K562 (cell line): ENCODE measurements at regions not wholly inside any gene's neighbourhood (a gene's known extent, or its start where the extent isn't known, plus 50 kb on each side); places are given as distances from the start of the nearest gene placed in this dataset.

Source experiments
- KHSRP ChIP-seq: fragments of 450-650 bp; IDR thresholded peaks from 2 replicates; pipeline ENCODE4 v1.6.1; 2017
- LEF1 ChIP-seq: fragments of 450-650 bp; IDR thresholded peaks from 2 replicates; pipeline ENCODE4 v1.6.1; 2016; ENCODE audit warnings: mild to moderate bottlenecking
- MYBL2 ChIP-seq, 2 experiments: fragments of 450-650 bp in 1 of 2; sonication (generic) in 1 of 2; formaldehyde crosslinking in 1 of 2; IDR thresholded peaks; 2 replicates each; pipeline versions ENCODE4 v1.6.1 to v1.8.1; 2017 to 2022; ENCODE audit warnings: borderline replicate concordance in 1 of 2, inconsistent platforms in 1 of 2, low read depth in 1 of 2, mild to moderate bottlenecking in 1 of 2, missing genetic modification reagents in 1 of 2, moderate library complexity in 1 of 2
- MYC ChIP-seq, 2 experiments: fragments of 250-450 bp in 1 of 2; sonication (Bioruptor Pico) in 1 of 2; IDR thresholded peaks; 2 replicates each; pipeline versions ENCODE4 v1.5.1 to v1.6.1; 2012 to 2021; ENCODE audit warnings: low read depth in 2 of 2, borderline replicate concordance in 1 of 2, improper control_type of control experiment in 1 of 2, low read length in 1 of 2, mild to moderate bottlenecking in 1 of 2, moderate library complexity in 1 of 2
- NFATC3 ChIP-seq: fragments of 450-650 bp; IDR thresholded peaks from 2 replicates; pipeline ENCODE4 v1.6.1; 2017; ENCODE audit warnings: mild to moderate bottlenecking
- ZNF12 ChIP-seq: sonication (generic); formaldehyde crosslinking; IDR thresholded peaks from 2 replicates; pipeline ENCODE4 v1.4.0; 2020; ENCODE audit warnings: mild to moderate bottlenecking, missing genetic modification reagents
- TF ChIP-seq, protein P1 (sequence below): sonication (generic); formaldehyde crosslinking; IDR thresholded peaks from 2 replicates; pipeline ENCODE4 v1.8.0; 2022; ENCODE audit warnings: missing genetic modification reagents, mild to moderate bottlenecking, borderline replicate concordance
- TF ChIP-seq, protein P2 (sequence below), 2 experiments: fragments of 450-650 bp; IDR thresholded peaks; 2 replicates each; pipeline ENCODE4 v1.6.1; 2016; ENCODE audit warnings: mild to moderate bottlenecking in 2 of 2, borderline replicate concordance in 1 of 2, low read depth in 1 of 2, moderate library complexity in 1 of 2

DNA sequence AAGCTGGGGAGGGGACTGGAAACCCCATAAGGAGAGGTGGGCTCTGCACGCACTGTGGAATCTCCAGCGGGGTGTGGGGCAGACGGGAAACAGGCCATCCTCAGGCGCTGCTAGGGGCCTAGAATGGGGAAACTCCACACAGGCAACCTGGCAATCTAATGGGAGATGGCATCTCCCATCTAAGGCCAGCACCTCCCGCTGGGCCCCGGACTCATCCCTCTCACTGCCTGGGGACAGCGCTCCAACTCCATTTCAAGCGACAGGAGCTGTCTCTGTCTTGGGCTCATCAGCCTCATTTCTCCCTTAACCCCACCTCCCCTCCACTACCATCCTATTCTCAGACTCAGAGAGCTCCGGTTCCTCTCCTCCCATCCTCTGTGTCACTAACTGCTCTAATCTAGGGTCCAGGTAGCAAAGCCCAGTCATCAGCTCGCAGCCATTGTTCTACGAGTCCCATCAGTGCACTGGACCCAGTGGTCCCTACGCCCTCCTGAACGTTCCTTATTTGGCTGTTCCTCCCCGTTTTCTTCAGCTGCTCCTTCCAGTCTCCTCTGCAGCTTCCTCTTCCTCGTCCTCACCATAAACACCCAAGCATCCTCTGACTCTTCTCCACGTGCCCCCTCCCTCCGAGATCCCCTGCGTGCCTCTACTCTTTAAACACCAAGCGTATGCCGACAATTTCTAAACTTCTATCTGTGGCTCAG lies 93.4 kb upstream of the CASZ1 start (continued):
- TF ChIP-seq MYBL2 (IDR thresholded peaks at IDR 0.05; ENCODE audit: low read depth) = no peak
- TF ChIP-seq MYBL2 (CRISPR knock-in tag; IDR thresholded peaks at IDR 0.05; ENCODE audit: borderline replicate concordance) = no peak
- TF ChIP-seq KHSRP = no peak
- TF ChIP-seq LEF1 = no peak
- TF ChIP-seq NFATC3 = no peak
- no peak for TF ChIP-seq MYC (IDR thresholded peaks at IDR 0.05; ENCODE audit: low read depth, low read length)
- no peak for TF ChIP-seq MYC (CRISPR knock-in tag; IDR thresholded peaks at IDR 0.05; ENCODE audit: borderline replicate concordance, low read depth)
- no peak for TF ChIP-seq ZNF12 (CRISPR knock-in tag)
- TF ChIP-seq, protein P1, sequence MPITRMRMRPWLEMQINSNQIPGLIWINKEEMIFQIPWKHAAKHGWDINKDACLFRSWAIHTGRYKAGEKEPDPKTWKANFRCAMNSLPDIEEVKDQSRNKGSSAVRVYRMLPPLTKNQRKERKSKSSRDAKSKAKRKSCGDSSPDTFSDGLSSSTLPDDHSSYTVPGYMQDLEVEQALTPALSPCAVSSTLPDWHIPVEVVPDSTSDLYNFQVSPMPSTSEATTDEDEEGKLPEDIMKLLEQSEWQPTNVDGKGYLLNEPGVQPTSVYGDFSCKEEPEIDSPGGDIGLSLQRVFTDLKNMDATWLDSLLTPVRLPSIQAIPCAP (CRISPR knock-in tag) = no peak
- TF ChIP-seq, protein P2, sequence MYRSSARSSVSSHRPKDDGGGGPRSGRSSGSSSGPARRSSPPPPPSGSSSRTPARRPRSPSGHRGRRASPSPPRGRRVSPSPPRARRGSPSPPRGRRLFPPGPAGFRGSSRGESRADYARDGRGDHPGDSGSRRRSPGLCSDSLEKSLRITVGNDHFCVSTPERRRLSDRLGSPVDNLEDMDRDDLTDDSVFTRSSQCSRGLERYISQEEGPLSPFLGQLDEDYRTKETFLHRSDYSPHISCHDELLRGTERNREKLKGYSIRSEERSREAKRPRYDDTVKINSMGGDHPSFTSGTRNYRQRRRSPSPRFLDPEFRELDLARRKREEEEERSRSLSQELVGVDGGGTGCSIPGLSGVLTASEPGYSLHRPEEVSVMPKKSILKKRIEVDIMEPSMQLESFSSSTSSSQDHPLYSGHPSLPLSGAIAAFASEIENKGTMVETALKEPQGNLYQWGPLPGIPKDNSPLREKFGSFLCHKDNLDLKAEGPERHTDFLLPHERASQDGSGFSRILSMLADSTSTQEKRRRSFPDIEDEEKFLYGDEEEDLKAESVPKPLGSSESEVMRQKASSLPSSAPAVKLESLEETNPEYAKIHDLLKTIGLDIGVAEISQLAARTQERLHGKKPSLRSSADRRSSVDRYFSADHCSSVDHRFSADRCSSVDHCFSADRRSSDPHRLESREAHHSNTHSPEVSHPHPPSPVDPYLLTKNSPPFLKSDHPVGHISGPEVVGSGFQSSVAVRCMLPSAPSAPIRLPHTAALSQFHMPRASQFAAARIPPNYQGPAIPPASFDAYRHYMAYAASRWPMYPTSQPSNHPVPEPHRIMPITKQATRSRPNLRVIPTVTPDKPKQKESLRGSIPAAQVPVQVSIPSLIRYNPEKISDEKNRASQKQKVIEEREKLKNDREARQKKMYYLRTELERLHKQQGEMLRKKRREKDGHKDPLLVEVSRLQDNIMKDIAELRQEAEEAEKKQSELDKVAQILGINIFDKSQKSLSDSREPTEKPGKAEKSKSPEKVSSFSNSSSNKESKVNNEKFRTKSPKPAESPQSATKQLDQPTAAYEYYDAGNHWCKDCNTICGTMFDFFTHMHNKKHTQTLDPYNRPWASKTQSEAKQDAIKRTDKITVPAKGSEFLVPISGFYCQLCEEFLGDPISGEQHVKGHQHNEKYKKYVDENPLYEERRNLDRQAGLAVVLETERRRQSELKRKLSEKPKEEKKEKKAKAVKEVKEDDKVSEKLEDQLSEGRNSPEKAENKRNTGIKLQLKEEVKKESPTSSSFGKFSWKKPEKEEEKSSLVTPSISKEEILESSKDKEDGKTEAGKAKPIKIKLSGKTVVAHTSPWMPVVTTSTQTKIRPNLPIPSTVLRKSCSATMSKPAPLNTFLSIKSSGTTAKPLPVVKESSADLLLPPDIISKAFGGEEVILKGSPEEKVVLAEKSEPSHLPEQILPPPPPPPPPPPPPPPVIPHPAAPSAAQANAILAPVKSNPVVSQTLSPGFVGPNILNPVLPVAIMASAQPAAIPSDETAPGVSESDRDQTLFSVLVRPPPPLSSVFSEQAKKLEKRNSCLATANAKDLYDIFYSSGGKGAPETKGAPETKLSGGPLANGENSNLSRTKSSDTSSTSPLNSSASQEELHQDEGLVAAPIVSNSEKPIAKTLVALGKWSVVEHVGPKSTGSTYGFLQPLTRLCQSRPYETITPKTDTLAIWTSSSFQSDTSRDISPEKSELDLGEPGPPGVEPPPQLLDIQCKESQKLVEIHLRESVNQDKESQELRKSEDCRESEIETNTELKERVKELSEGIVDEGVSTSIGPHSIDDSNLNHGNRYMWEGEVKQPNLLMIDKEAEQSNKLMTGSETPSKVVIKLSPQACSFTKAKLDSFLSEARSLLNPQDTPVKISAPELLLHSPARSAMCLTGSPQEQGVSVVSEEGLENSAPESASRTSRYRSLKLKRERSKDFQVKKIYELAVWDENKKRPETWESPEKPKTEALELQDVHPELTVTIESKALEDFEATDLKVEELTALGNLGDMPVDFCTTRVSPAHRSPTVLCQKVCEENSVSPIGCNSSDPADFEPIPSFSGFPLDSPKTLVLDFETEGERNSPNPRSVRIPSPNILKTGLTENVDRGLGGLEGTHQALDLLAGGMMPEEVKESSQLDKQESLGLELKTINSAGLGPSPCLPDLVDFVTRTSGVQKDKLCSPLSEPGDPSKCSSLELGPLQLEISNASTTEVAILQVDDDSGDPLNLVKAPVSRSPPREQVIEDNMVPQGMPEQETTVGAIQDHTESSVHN (IDR thresholded peaks at IDR 0.05; ENCODE audit: borderline replicate concordance in 1 of 2, low read depth in 1 of 2) = no peak
